ENCODE measurements at regions not wholly inside any gene's neighbourhood (a gene's known extent, or its start where the extent isn't known, plus 50 kb on each side); places are given as distances from the start of the nearest gene placed in this dataset.
"Not testable (repeated sequence)": the region's sequence is repeated elsewhere in the genome, so short reads cannot be mapped to it uniquely, and the experiment has no call there.

- no peak for DNase-seq
Measured at GRCh38 chr3:194952841-194953241, 267.2 kb downstream of the FAM43A start.

- no peak for DNase-seq
Measured at GRCh38 chr3:194953291-194953690, 267.6 kb downstream of the FAM43A start.

- DNase-seq: no peak
Measured at GRCh38 chr3:194955546-194955945, 269.9 kb downstream of the FAM43A start.

GRCh38 chr3:194955979-194956696 lies 270.5 kb downstream of the FAM43A start:
- no peak for DNase-seq

- DNase-seq: no peak
Measured at GRCh38 chr3:194956697-194957396, 271.2 kb downstream of the FAM43A start.

- no peak for DNase-seq
Measured at GRCh38 chr3:194957743-194958240, 272.1 kb downstream of the FAM43A start.

GRCh38 chr3:194959217-194959616 lies 273.5 kb downstream of the FAM43A start:
- no peak for DNase-seq

- not testable (repeated sequence) for DNase-seq
Measured at GRCh38 chr3:194959666-194960065, 274.0 kb downstream of the FAM43A start.

- DNase-seq: no peak
Measured at GRCh38 chr3:194960446-194961032, 274.9 kb downstream of the FAM43A start.

- DNase-seq: no peak
Measured at GRCh38 chr3:194961149-194961548, 275.5 kb downstream of the FAM43A start.

- no peak for DNase-seq
Measured at GRCh38 chr3:194961571-194961970, 275.9 kb downstream of the FAM43A start.

GRCh38 chr3:194962056-194962455 lies 276.4 kb downstream of the FAM43A start:
- DNase-seq: no peak

GRCh38 chr3:194964809-194965208 lies 279.1 kb downstream of the FAM43A start:
- no peak for DNase-seq

- DNase-seq: no peak
Measured at GRCh38 chr3:194967151-194968117, 281.8 kb downstream of the FAM43A start.

- DNase-seq: no peak
Measured at GRCh38 chr3:194970066-194970465, 284.4 kb downstream of the FAM43A start.

GRCh38 chr3:194971009-194971408 lies 285.3 kb downstream of the FAM43A start:
- no peak for DNase-seq

GRCh38 chr3:194971965-194972364 lies 286.3 kb downstream of the FAM43A start:
- DNase-seq: no peak

GRCh38 chr3:194972641-194973040 lies 287.0 kb downstream of the FAM43A start:
- DNase-seq: no peak

GRCh38 chr3:194973366-194974000 lies 287.8 kb downstream of the FAM43A start:
- DNase-seq: no peak

GRCh38 chr3:194974468-194975135 lies 288.9 kb downstream of the FAM43A start:
- no peak for DNase-seq

- DNase-seq: no peak
Measured at GRCh38 chr3:194976049-194976451, 290.4 kb downstream of the FAM43A start.

- no peak for DNase-seq
Measured at GRCh38 chr3:194976874-194977273, 291.2 kb downstream of the FAM43A start.
